SK-N-SH (cell line): ENCODE measurements at regions not wholly inside any gene's neighbourhood (a gene's known extent, or its start where the extent isn't known, plus 50 kb on each side); places are given as distances from the start of the nearest gene placed in this dataset.

Experiments used
- CTCF ChIA-PET: fragments of 300-600, 350-600 bp; formaldehyde crosslinking; extraction: SDS; loops from one replicate; lab custom pipeline; 2021; lab: Yijun Ruan, JAX
- POLR2A ChIA-PET: fragments of 350-600 bp; sonication (Branson Sonifier 250); formaldehyde crosslinking; extraction: SDS; loops from one replicate; lab custom pipeline; 2020; ENCODE audit warnings: antibody characterized with exemption, inconsistent platforms; lab: Yijun Ruan, JAX
- DNase-seq: peaks from one replicate; pipeline ENCODE4 v3.0.0; 2012
- H2AFZ ChIP-seq: fragments of 200-600 bp; sonication (generic); 2 replicates; pipeline ENCODE4 v1.8.1; 2016; ENCODE audit warnings: antibody characterized with exemption, mild to moderate bottlenecking, low read depth
- H3F3A ChIP-seq: fragments of 200-600 bp; sonication (generic); replicated peaks from 2 replicates; pipeline ENCODE3; 2016; ENCODE audit warnings: antibody characterized with exemption, mild to moderate bottlenecking; ENCODE audit not compliant: insufficient read depth
- H3K27ac ChIP-seq, 2 experiments: fragments of 200-500 bp in 1 of 2; fragments of 200-600 bp in 1 of 2; sonication (Bioruptor generic) in 1 of 2; sonication (generic), shearing (Covaris generic) in 1 of 2; 2 replicates each; pipeline versions ENCODE4 v1.5.1 to v1.6.1; 2014 to 2016; ENCODE audit warnings: low read depth in 2 of 2, inconsistent platforms in 1 of 2, low read length in 1 of 2, mild to moderate bottlenecking in 1 of 2, mixed read lengths in 1 of 2
- H3K27me3 ChIP-seq: fragments of 200-600 bp; sonication (generic), shearing (Covaris generic); 2 replicates; pipeline ENCODE4 v1.6.1; 2016; ENCODE audit warnings: mixed run types; ENCODE audit not compliant: insufficient read depth
- H3K36me3 ChIP-seq, 2 experiments: fragments of 200-500 bp in 1 of 2; fragments of 200-600 bp in 1 of 2; sonication (Bioruptor generic) in 1 of 2; sonication (generic) in 1 of 2; replicated peaks in 1 of 2; 2 replicates each; pipeline versions ENCODE3 to v1.5.1; 2014 to 2016; ENCODE audit warnings: low read length in 1 of 2, mild to moderate bottlenecking in 1 of 2; ENCODE audit not compliant: insufficient read depth in 2 of 2, control insufficient read depth in 1 of 2
- H3K4me1 ChIP-seq, 2 experiments: fragments of 200-500 bp in 1 of 2; fragments of 200-600 bp in 1 of 2; sonication (Bioruptor generic) in 1 of 2; sonication (generic), shearing (Covaris generic) in 1 of 2; 2 replicates each; pipeline versions ENCODE4 v1.5.1 to v1.6.1; 2014 to 2016; ENCODE audit warnings: low read depth in 1 of 2, low read length in 1 of 2, mixed run types in 1 of 2; ENCODE audit not compliant: insufficient read depth in 2 of 2, control insufficient read depth in 1 of 2
- H3K4me2 ChIP-seq: fragments of 200-600 bp; sonication (generic), shearing (Covaris generic); 2 replicates; pipeline ENCODE4 v1.6.1; 2017; ENCODE audit warnings: mixed run types
- H3K4me3 ChIP-seq, 2 experiments: fragments of 200-500 bp in 1 of 2; fragments of 200-600 bp in 1 of 2; sonication (Bioruptor generic) in 1 of 2; sonication (generic), shearing (Covaris generic) in 1 of 2; 2 replicates each; pipeline versions ENCODE4 v1.5.1 to v1.8.1; 2014 to 2016; ENCODE audit warnings: low read depth in 2 of 2, inconsistent platforms in 1 of 2, low read length in 1 of 2, mild to moderate bottlenecking in 1 of 2, mixed read lengths in 1 of 2, moderate library complexity in 1 of 2
- H3K79me2 ChIP-seq: fragments of 200-600 bp; sonication (generic); 2 replicates; pipeline ENCODE4 v1.8.1; 2017; ENCODE audit warnings: mild to moderate bottlenecking; ENCODE audit not compliant: insufficient read depth
- H3K9ac ChIP-seq: fragments of 200-600 bp; sonication (generic); 2 replicates; pipeline ENCODE4 v1.6.1; 2017; ENCODE audit warnings: mixed run types
- H3K9me2 ChIP-seq: fragments of 200-600 bp; sonication (generic); 2 replicates; pipeline ENCODE4 v1.6.1; 2017; ENCODE audit warnings: mixed run types
- H3K9me3 ChIP-seq: fragments of 200-600 bp; sonication (generic); 2 replicates; pipeline ENCODE4 v1.6.1; 2017; ENCODE audit warnings: mixed run types, mild to moderate bottlenecking, moderate library complexity
- H4K20me1 ChIP-seq: fragments of 200-600 bp; sonication (generic); 2 replicates; pipeline ENCODE4 v1.6.1; 2017; ENCODE audit warnings: mild to moderate bottlenecking, mixed run types; ENCODE audit not compliant: insufficient read depth
- EP300 ChIP-seq, 2 experiments: IDR thresholded peaks; 2 replicates each; pipeline versions ENCODE4 v1.4.0 to v1.6.1; 2012; ENCODE audit warnings: borderline replicate concordance in 1 of 2, low read depth in 1 of 2, low read length in 1 of 2
- FOSL2 ChIP-seq: IDR thresholded peaks from 2 replicates; pipeline ENCODE4 v1.4.0; 2012; ENCODE audit warnings: low read depth, mild to moderate bottlenecking, moderate library complexity, borderline replicate concordance
- GATA2 ChIP-seq: sonication (generic); formaldehyde crosslinking; IDR thresholded peaks from 2 replicates; pipeline ENCODE4 v1.5.0; 2020; ENCODE audit warnings: mild to moderate bottlenecking, missing genetic modification reagents
- MAX ChIP-seq: IDR thresholded peaks from 2 replicates; pipeline ENCODE4 v1.4.0; 2012; ENCODE audit warnings: low read depth
- NFIC ChIP-seq: IDR thresholded peaks from 2 replicates; pipeline ENCODE4 v1.4.0; 2012; ENCODE audit warnings: borderline replicate concordance
- NRF1 ChIP-seq: IDR thresholded peaks from 2 replicates; pipeline ENCODE4 v1.6.1; 2012; ENCODE audit warnings: low read depth, mild to moderate bottlenecking, low read length
- RCOR1 ChIP-seq: fragments of 150-350 bp; IDR thresholded peaks from 2 replicates; pipeline ENCODE4 v1.6.1; 2017; ENCODE audit warnings: antibody characterized with exemption, low read length
- REST ChIP-seq: IDR thresholded peaks from 2 replicates; pipeline ENCODE4 v1.6.1; 2012; ENCODE audit warnings: mild to moderate bottlenecking, low read depth, low read length, moderate library complexity
- RFX5 ChIP-seq: IDR thresholded peaks from 2 replicates; pipeline ENCODE4 v1.6.1; 2012; ENCODE audit warnings: mild to moderate bottlenecking, improper control_type of control experiment, low read length
- RXRA ChIP-seq: IDR thresholded peaks from 2 replicates; pipeline ENCODE4 v1.4.0; 2012; ENCODE audit warnings: low read depth, mild to moderate bottlenecking, borderline replicate concordance
- TCF12 ChIP-seq: IDR thresholded peaks from 2 replicates; pipeline ENCODE4 v1.4.0; 2012
- USF1 ChIP-seq: IDR thresholded peaks from 2 replicates; pipeline ENCODE4 v1.4.0; 2012; ENCODE audit warnings: low read depth, borderline replicate concordance
- USF2 ChIP-seq: fragments of 150-350 bp; IDR thresholded peaks from 2 replicates; pipeline ENCODE4 v1.6.1; 2017; ENCODE audit warnings: antibody characterized with exemption, low read length, low read depth, borderline replicate concordance
- WGBS: methylation state at CpG from one replicate; pipeline ENCODE4 v1.1.6; 2017; ENCODE audit warnings: low lambda C conversion rate; 5-methylcytosine and 5-hydroxymethylcytosine counted together
- TF ChIP-seq, protein P1 (sequence below): fragments of 150-350 bp; IDR thresholded peaks from 2 replicates; pipeline ENCODE4 v1.6.1; 2016; ENCODE audit warnings: mild to moderate bottlenecking, low read depth, low read length

- TF ChIP-seq REST (no peak), GATA2 (CRISPR knock-in tag) (no peak), NRF1 (no peak), TCF12 (no peak), USF1 (no peak), FOSL2 (no peak), RFX5 (no peak), MAX (no peak), RXRA (no peak), RCOR1 (no peak)
Measured at GRCh38 chr13:79749566-79749965, 268.6 kb downstream of the NDFIP2 start (continued).

DNA sequence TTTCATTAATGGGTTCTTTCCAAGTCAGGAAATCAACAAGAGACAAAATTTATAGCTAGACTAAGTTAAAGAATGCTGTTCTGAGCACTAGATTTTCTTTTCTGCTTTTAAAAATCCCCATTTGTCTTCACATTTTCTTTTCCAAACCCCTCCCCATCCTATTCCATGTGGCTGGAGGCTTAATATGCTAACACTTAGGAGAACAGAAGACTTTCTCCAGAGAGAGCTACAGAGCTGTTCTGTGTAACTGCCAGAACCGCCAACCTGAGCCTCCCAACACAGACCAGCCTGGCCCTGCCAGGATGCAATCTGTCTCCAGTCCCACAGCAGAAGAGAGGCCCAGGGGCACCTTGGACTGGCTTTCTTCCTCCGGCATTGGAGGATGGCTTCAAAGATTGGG is 264.1 kb downstream of the NDFIP2 start:
- POLR2A ChIA-PET = no interaction called here

More for the DNA sequence above, 264.1 kb downstream of the NDFIP2 start:
- Histone ChIP-seq H3K36me3 (no peaks in the 10 kb centered on the region), H3K9me2 (no peaks in the 10 kb centered on the region), H3K9ac (no peak overlapping the region), H3K27ac (peak overlapping the region in 1 of 2 experiments; percentile 98; a peak in 2 of 4 replicates)
- TF ChIP-seq EP300 (IDR thresholded peaks at IDR 0.05; ENCODE audit: borderline replicate concordance in 1 of 2, low read depth in 1 of 2, low read length in 1 of 2) = peak in 1 of 2 experiments; percentile 58; a peak in 1 of 4 replicates
- 0 out of 2 replicates have a peak, but pooled peaks have one; percentile 32 for TF ChIP-seq RCOR1
- TF ChIP-seq GATA2 (CRISPR knock-in tag) = no peak
- TF ChIP-seq, protein P1, sequence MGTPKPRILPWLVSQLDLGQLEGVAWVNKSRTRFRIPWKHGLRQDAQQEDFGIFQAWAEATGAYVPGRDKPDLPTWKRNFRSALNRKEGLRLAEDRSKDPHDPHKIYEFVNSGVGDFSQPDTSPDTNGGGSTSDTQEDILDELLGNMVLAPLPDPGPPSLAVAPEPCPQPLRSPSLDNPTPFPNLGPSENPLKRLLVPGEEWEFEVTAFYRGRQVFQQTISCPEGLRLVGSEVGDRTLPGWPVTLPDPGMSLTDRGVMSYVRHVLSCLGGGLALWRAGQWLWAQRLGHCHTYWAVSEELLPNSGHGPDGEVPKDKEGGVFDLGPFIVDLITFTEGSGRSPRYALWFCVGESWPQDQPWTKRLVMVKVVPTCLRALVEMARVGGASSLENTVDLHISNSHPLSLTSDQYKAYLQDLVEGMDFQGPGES = no peak
- no peak for TF ChIP-seq USF2
- TF ChIP-seq NFIC = no peak
- TF ChIP-seq, all 33 proteins: peak for 2
- WGBS = 89% methylated on average over 2 of the region's 2 CpGs
- H3K79me2 ChIP-seq = no peaks in the 10 kb centered on the region
- H2AFZ ChIP-seq = no peak overlapping the region
- H3K4me2 ChIP-seq = no peak overlapping the region
- H3F3A ChIP-seq = peaks cover 6% of the 10 kb centered on the region
- H3K4me3 ChIP-seq = no peak overlapping the region
- H4K20me1 ChIP-seq = no peaks in the 10 kb centered on the region
- DNase-seq = peak; percentile 9
- CTCF ChIA-PET = interaction anchor here (1.4 kb wide), 1 partner anchor 598 kb away, joined by 4 read pairs; no protein-coding TSS in a partner anchor
- no peaks in the 10 kb centered on the region for H3K27me3 ChIP-seq
- no peaks in the 10 kb centered on the region for H3K9me3 ChIP-seq
- H3K4me1 ChIP-seq = peaks cover 13 to 39% of the 10 kb centered on the region in 2 experiments; a peak in 3 of 4 replicates
